ENCODE measurements at regions not wholly inside any gene's neighbourhood (a gene's known extent, or its start where the extent isn't known, plus 50 kb on each side); places are given as distances from the start of the nearest gene placed in this dataset.
"Not testable (repeated sequence)": the region's sequence is repeated elsewhere in the genome, so short reads cannot be mapped to it uniquely, and the experiment has no call there.

GRCh38 chr4:112953262-112953661, 96.2 kb upstream of the ANK2 start:
- no peak for DNase-seq

DNA sequence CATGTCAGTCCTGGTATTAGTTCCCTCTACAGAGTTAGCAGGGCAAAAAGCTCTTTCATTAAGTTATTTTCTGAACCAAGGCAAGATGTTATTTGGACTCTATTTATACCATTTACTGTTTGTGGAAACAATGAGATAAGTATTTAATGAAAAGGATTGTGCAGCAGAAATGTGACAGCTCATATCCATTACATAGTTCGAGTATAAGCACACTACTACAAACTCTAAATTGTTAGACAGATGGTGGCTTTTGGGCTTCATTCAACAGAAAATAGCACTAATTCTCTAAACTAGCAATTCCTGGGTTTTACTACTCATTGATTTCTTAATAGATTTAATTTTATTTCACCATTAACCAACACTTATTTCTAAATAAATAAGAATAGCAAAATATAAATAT, 95.2 kb upstream of the ANK2 start:
- DNase-seq = no peak

GRCh38 chr4:112956484-112956896, 93.0 kb upstream of the ANK2 start:
- DNase-seq = no peak

DNA sequence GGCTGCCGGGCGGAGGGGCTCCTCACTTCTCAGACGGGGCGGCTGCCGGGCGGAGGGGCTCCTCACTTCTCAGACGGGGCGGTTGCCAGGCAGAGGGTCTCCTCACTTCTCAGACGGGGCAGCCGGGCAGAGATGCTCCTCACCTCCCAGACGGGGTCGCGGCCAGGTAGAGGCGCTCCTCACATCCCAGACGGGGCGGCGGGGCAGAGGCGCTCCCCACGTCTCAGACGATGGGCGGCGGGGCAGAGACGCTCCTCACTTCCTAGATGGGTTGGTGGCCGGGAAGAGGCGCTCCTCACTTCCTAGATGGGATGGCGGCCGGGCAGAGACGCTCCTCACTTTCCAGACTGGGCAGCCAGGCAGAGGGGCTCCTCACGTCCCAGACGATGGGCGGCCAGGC, 91.7 kb upstream of the ANK2 start:
- DNase-seq = not testable (repeated sequence)

GRCh38 chr4:112966701-112967488, 82.6 kb upstream of the ANK2 start:
- no peak for DNase-seq

DNA sequence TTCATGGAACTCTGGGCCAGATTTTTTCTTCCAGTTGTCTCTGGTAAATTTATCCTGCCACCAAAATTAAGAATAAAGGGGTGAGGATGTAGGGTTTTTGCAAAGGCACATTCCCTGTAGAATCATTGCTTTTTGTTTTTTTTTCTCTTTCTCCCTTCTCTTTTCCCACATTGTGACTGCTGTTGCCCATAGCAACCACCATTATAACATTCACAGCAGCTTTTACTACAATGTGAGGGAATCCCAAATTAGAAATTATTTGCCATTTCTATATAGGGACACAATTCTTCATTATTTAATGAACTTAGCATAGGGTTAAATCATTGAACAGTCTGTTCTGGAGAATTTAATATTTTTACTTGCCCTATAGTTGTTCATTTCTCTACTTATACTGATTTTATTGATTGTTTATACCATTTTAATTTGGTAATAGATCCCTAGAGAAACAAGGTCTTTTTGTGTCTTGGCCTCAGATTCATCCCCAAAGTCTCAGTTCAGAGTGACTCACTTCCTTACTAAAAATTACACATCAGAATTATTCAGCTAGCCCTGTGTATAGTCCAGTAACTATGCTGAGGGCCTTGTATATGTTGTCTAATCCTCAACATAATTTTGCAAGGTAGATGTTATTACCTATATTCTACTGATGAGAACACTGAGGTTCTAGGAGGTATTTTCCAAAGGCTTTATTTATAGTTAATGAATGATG, 80.8 kb upstream of the ANK2 start:
- DNase-seq = no peak

DNA sequence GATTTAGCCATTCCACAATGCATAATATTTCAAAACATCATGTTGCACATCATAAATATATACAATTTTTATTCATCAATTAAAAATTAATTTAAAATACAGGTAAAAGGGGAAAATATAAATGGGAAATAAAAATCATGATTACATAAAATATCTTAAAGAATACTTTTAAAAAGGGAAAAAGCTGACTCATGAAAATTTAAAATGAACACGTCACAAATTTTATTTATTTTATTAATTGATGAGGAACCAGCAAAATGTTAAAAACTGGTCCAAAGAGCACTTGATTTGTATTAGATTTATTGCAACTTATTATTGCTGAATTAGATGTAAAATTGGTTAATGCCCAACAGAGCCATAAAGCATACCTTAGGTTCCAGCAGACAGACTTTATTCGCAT, 78.5 kb upstream of the ANK2 start:
- no peak for DNase-seq

GRCh38 chr4:112973750-112974251, 75.7 kb upstream of the ANK2 start:
- DNase-seq = no peak

GRCh38 chr4:112975567-112976355, 73.7 kb upstream of the ANK2 start:
- DNase-seq = no peak

- DNase-seq = no peak
Measured at GRCh38 chr4:112978691-112979472, 70.6 kb upstream of the ANK2 start.

DNA sequence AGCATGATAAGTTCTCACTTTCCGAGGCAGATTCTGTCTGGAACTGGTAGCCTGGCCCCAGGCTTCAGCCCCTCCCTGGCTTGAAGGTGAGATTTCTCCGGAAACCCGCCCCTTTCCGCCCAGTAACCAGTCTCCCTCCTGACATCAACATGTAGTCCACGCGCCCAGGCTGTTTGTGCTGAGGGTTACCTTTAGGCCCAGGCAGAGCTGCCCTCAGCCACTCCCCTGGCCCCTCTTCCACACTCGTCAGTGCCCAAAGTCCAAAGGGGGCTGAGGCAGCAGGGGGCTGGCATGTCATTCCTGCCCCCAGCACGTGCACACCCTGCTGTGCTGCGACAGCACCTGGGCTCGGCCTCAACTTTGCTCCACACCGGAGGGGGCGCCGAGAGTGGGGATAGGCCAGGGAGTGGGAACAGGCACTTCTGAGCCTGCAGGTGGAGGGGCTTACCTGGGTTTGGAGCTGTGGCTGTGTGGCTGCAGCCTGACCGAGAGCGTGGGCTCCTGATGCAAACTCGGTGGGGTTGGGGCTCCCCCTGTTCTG, 69.5 kb upstream of the ANK2 start:
- DNase-seq = no peak

GRCh38 chr4:112982680-112983079, 66.8 kb upstream of the ANK2 start:
- no peak for DNase-seq

DNA sequence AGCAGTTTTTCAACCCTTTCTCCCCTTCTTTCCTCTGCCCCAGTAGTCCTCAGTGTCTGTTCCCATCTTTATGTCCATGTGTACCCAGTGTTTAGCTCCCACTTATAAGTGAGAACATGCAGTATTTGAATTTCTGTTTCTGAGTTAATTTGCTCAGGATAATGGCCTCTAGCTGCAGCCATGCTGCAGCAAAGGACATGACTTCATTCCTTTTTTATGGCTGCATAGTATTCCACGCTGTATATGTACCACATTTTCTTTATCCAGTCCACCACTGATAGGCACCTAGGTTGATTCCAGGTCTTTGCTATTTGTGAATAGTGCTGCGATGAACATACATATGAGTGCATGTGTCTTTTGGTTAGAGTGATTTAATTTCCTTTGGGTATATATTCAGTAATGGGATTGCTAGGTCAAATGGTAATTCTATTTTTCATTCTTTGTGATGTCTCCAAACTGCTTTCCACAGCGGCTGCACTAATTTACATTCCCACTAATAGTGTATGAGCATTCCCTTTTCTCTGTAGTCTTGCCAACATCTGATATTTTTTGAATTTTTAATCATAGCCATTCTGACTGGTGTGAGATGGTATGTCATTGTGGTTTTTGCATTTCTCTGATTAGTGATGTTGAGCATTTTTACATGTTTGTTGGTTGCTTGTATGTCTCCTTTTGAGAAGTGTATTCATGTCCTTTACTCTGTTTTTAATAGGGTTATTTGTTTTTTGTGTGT, 54.6 kb upstream of the ANK2 start:
- DNase-seq = no peak
